ENCODE measurements at regions not wholly inside any gene's neighbourhood (a gene's known extent, or its start where the extent isn't known, plus 50 kb on each side); places are given as distances from the start of the nearest gene placed in this dataset.

- Histone ChIP-seq H3K4me2 (ENCODE audit: low read length) (no peak overlapping the region), H3K9me3 (replicated peaks; ENCODE audit: low read length) (no peaks in the 10 kb centered on the region), H3K36me3 (ENCODE audit: insufficient read depth, low read length) (no peaks in the 10 kb centered on the region), H3K27me3 (ENCODE audit: control insufficient read depth, insufficient read depth, low read length) (no peaks in the 10 kb centered on the region), H3K9ac (ENCODE audit: low read depth, low read length) (no peak overlapping the region), H3K4me1 (ENCODE audit: control insufficient read depth, insufficient read depth, low read length) (no peaks in the 10 kb centered on the region), H3K4me3 (ENCODE audit: low read length) (no peak overlapping the region)
These were observed 105.9 kb downstream of the ANKRD7 start for GRCh38 chr7:118330388-118330787.

- no peak overlapping the region for H3K4me3 ChIP-seq (ENCODE audit: low read length)
- H3K36me3 ChIP-seq (ENCODE audit: insufficient read depth, low read length), result no peaks in the 10 kb centered on the region
- no peaks in the 10 kb centered on the region for H3K27me3 ChIP-seq (ENCODE audit: control insufficient read depth, insufficient read depth, low read length)
- H3K9ac ChIP-seq (ENCODE audit: low read depth, low read length), result no peak overlapping the region
- no peaks in the 10 kb centered on the region for H3K9me3 ChIP-seq (replicated peaks; ENCODE audit: low read length)
- no peaks in the 10 kb centered on the region for H3K4me1 ChIP-seq (ENCODE audit: control insufficient read depth, insufficient read depth, low read length)
- no peak overlapping the region for H3K4me2 ChIP-seq (ENCODE audit: low read length)
These were observed 122.2 kb downstream of the ANKRD7 start for GRCh38 chr7:118346748-118347147.

- H3K4me1 ChIP-seq (ENCODE audit: control insufficient read depth, insufficient read depth, low read length), result no peaks in the 10 kb centered on the region
- no peak overlapping the region for H3K4me2 ChIP-seq (ENCODE audit: low read length)
- no peak overlapping the region for H3K9ac ChIP-seq (ENCODE audit: low read depth, low read length)
- no peak overlapping the region for H3K4me3 ChIP-seq (ENCODE audit: low read length)
- H3K27me3 ChIP-seq (ENCODE audit: control insufficient read depth, insufficient read depth, low read length), result no peaks in the 10 kb centered on the region
- H3K36me3 ChIP-seq (ENCODE audit: insufficient read depth, low read length), result no peaks in the 10 kb centered on the region
- no peaks in the 10 kb centered on the region for H3K9me3 ChIP-seq (replicated peaks; ENCODE audit: low read length)
These were observed 125.1 kb downstream of the ANKRD7 start for GRCh38 chr7:118349604-118350003.

- no peak overlapping the region for H3K4me3 ChIP-seq (ENCODE audit: low read length)
- H3K4me1 ChIP-seq (ENCODE audit: control insufficient read depth, insufficient read depth, low read length), result no peaks in the 10 kb centered on the region
- no peaks in the 10 kb centered on the region for H3K27me3 ChIP-seq (ENCODE audit: control insufficient read depth, insufficient read depth, low read length)
- no peaks in the 10 kb centered on the region for H3K36me3 ChIP-seq (ENCODE audit: insufficient read depth, low read length)
- H3K9me3 ChIP-seq (replicated peaks; ENCODE audit: low read length), result no peaks in the 10 kb centered on the region
- no peak overlapping the region for H3K9ac ChIP-seq (ENCODE audit: low read depth, low read length)
- H3K4me2 ChIP-seq (ENCODE audit: low read length), result no peak overlapping the region
These were observed 125.8 kb downstream of the ANKRD7 start for GRCh38 chr7:118350260-118350659.

- no peak overlapping the region for H3K9ac ChIP-seq (ENCODE audit: low read depth, low read length)
- no peaks in the 10 kb centered on the region for H3K27me3 ChIP-seq (ENCODE audit: control insufficient read depth, insufficient read depth, low read length)
- no peaks in the 10 kb centered on the region for H3K36me3 ChIP-seq (ENCODE audit: insufficient read depth, low read length)
- no peaks in the 10 kb centered on the region for H3K4me1 ChIP-seq (ENCODE audit: control insufficient read depth, insufficient read depth, low read length)
- no peak overlapping the region for H3K4me3 ChIP-seq (ENCODE audit: low read length)
- H3K9me3 ChIP-seq (replicated peaks; ENCODE audit: low read length), result no peaks in the 10 kb centered on the region
- H3K4me2 ChIP-seq (ENCODE audit: low read length), result no peak overlapping the region
These were observed 128.5 kb downstream of the ANKRD7 start for GRCh38 chr7:118352867-118353453.

GRCh38 chr7:118366363-118366762 lies 141.9 kb downstream of the ANKRD7 start:
- H3K36me3 ChIP-seq (ENCODE audit: insufficient read depth, low read length), result no peaks in the 10 kb centered on the region
- no peak overlapping the region for H3K4me3 ChIP-seq (ENCODE audit: low read length)
- H3K9me3 ChIP-seq (replicated peaks; ENCODE audit: low read length), result no peaks in the 10 kb centered on the region
- H3K4me2 ChIP-seq (ENCODE audit: low read length), result no peak overlapping the region
- no peaks in the 10 kb centered on the region for H3K4me1 ChIP-seq (ENCODE audit: control insufficient read depth, insufficient read depth, low read length)
- H3K9ac ChIP-seq (ENCODE audit: low read depth, low read length), result no peak overlapping the region
- H3K27me3 ChIP-seq (ENCODE audit: control insufficient read depth, insufficient read depth, low read length), result no peaks in the 10 kb centered on the region

- Histone ChIP-seq H3K27me3 (ENCODE audit: control insufficient read depth, insufficient read depth, low read length) (no peaks in the 10 kb centered on the region), H3K9ac (ENCODE audit: low read depth, low read length) (no peak overlapping the region), H3K36me3 (ENCODE audit: insufficient read depth, low read length) (no peaks in the 10 kb centered on the region), H3K4me2 (ENCODE audit: low read length) (no peak overlapping the region), H3K9me3 (replicated peaks; ENCODE audit: low read length) (no peaks in the 10 kb centered on the region), H3K4me1 (ENCODE audit: control insufficient read depth, insufficient read depth, low read length) (no peaks in the 10 kb centered on the region), H3K4me3 (ENCODE audit: low read length) (no peak overlapping the region)
These were observed 144.5 kb downstream of the ANKRD7 start for GRCh38 chr7:118368958-118369357.

GRCh38 chr7:118369987-118370386 lies 145.5 kb downstream of the ANKRD7 start:
- Histone ChIP-seq H3K4me1 (ENCODE audit: control insufficient read depth, insufficient read depth, low read length) (no peaks in the 10 kb centered on the region), H3K36me3 (ENCODE audit: insufficient read depth, low read length) (no peaks in the 10 kb centered on the region), H3K4me3 (ENCODE audit: low read length) (no peak overlapping the region), H3K9ac (ENCODE audit: low read depth, low read length) (no peak overlapping the region), H3K9me3 (replicated peaks; ENCODE audit: low read length) (no peaks in the 10 kb centered on the region), H3K27me3 (ENCODE audit: control insufficient read depth, insufficient read depth, low read length) (no peaks in the 10 kb centered on the region), H3K4me2 (ENCODE audit: low read length) (no peak overlapping the region)

GRCh38 chr7:118372530-118372929 lies 148.0 kb downstream of the ANKRD7 start:
- Histone ChIP-seq H3K9me3 (replicated peaks; ENCODE audit: low read length) (no peaks in the 10 kb centered on the region), H3K27me3 (ENCODE audit: control insufficient read depth, insufficient read depth, low read length) (no peaks in the 10 kb centered on the region), H3K36me3 (ENCODE audit: insufficient read depth, low read length) (no peaks in the 10 kb centered on the region), H3K9ac (ENCODE audit: low read depth, low read length) (no peak overlapping the region), H3K4me3 (ENCODE audit: low read length) (no peak overlapping the region), H3K4me1 (ENCODE audit: control insufficient read depth, insufficient read depth, low read length) (no peaks in the 10 kb centered on the region), H3K4me2 (ENCODE audit: low read length) (no peak overlapping the region)

GRCh38 chr7:118389629-118390028 lies 165.1 kb downstream of the ANKRD7 start:
- Histone ChIP-seq H3K9me3 (replicated peaks; ENCODE audit: low read length) (no peaks in the 10 kb centered on the region), H3K27me3 (ENCODE audit: control insufficient read depth, insufficient read depth, low read length) (no peaks in the 10 kb centered on the region)

GRCh38 chr7:118404211-118404610 lies 179.7 kb downstream of the ANKRD7 start:
- no peak overlapping the region for H3K9ac ChIP-seq (ENCODE audit: low read depth, low read length)
- no peak overlapping the region for H3K4me2 ChIP-seq (ENCODE audit: low read length)
- H3K4me3 ChIP-seq (ENCODE audit: low read length), result no peak overlapping the region
- no peaks in the 10 kb centered on the region for H3K36me3 ChIP-seq (ENCODE audit: insufficient read depth, low read length)
- H3K4me1 ChIP-seq (ENCODE audit: control insufficient read depth, insufficient read depth, low read length), result no peaks in the 10 kb centered on the region
- H3K27me3 ChIP-seq (ENCODE audit: control insufficient read depth, insufficient read depth, low read length), result no peaks in the 10 kb centered on the region
- H3K9me3 ChIP-seq (replicated peaks; ENCODE audit: low read length), result no peaks in the 10 kb centered on the region

More at GRCh38 chr7:118389629-118390028, 165.1 kb downstream of the ANKRD7 start:
- Histone ChIP-seq H3K36me3 (ENCODE audit: insufficient read depth, low read length) (no peaks in the 10 kb centered on the region), H3K4me3 (ENCODE audit: low read length) (no peak overlapping the region), H3K9ac (ENCODE audit: low read depth, low read length) (no peak overlapping the region), H3K4me1 (ENCODE audit: control insufficient read depth, insufficient read depth, low read length) (no peaks in the 10 kb centered on the region), H3K4me2 (ENCODE audit: low read length) (no peak overlapping the region)

- H3K36me3 ChIP-seq (ENCODE audit: insufficient read depth, low read length), result no peaks in the 10 kb centered on the region
- no peaks in the 10 kb centered on the region for H3K9me3 ChIP-seq (replicated peaks; ENCODE audit: low read length)
- no peak overlapping the region for H3K4me3 ChIP-seq (ENCODE audit: low read length)
- no peaks in the 10 kb centered on the region for H3K27me3 ChIP-seq (ENCODE audit: control insufficient read depth, insufficient read depth, low read length)
- H3K9ac ChIP-seq (ENCODE audit: low read depth, low read length), result no peak overlapping the region
- H3K4me2 ChIP-seq (ENCODE audit: low read length), result no peak overlapping the region
- no peaks in the 10 kb centered on the region for H3K4me1 ChIP-seq (ENCODE audit: control insufficient read depth, insufficient read depth, low read length)
These were observed 193.9 kb downstream of the ANKRD7 start for GRCh38 chr7:118418433-118418832.
